A549 (cell line): ENCODE measurements at regions not wholly inside any gene's neighbourhood (a gene's known extent, or its start where the extent isn't known, plus 50 kb on each side); places are given as distances from the start of the nearest gene placed in this dataset.

Experiments used
- ATAC-seq, 2 experiments: fragments of 200-7000 bp in 1 of 2; fragments of >200 bp in 1 of 2; cut with Nextera tagmentation in 1 of 2; cut with Tn5 transposase in 1 of 2; 3 replicates each; pipeline versions ENCODE4 v1.8.0 to v1.9.1; 2018 to 2020; ENCODE audit warnings: mild to moderate bottlenecking in 1 of 2, moderate library complexity in 1 of 2
- CTCF ChIA-PET: fragments of 300-600 bp; sonication (Branson Sonifier 250); formaldehyde crosslinking; extraction: SDS; loops from one replicate; lab custom pipeline; 2021; ENCODE audit warnings: antibody characterized with exemption, inconsistent platforms; lab: Yijun Ruan, JAX
- POLR2A ChIA-PET: fragments of 350-600 bp; formaldehyde crosslinking; extraction: SDS; loops from one replicate; lab custom pipeline; 2021; ENCODE audit warnings: antibody characterized with exemption, inconsistent platforms; lab: Yijun Ruan, JAX
- DNase-seq, 2 experiments: peaks; one replicate each; pipeline versions ENCODE4 v3.0.0 to v3.0.0-alpha.2; 2011 to 2016; ENCODE audit warnings: low read depth in 1 of 2, low spot score in 1 of 2
- FAIRE-seq: peaks from 2 replicates; lab custom pipeline; 2011; peaks lifted over from hg19 to GRCh38; lab: Jason Lieb, UNC
- H3K27ac ChIP-seq, 2 experiments: fragments of >200 bp; sonication (Bioruptor Twin); formaldehyde crosslinking; 3 replicates each; pipeline ENCODE4 v1.5.1; 2016 to 2017
- H3K4me1 ChIP-seq: fragments of >200 bp; sonication (Bioruptor Twin); formaldehyde crosslinking; 3 replicates; pipeline ENCODE4 v1.6.1; 2016
- H3K4me2 ChIP-seq: fragments of >200 bp; sonication (Bioruptor Twin); formaldehyde crosslinking; 3 replicates; pipeline ENCODE4 v1.6.1; 2016
- H3K4me3 ChIP-seq: fragments of >200 bp; sonication (Bioruptor Twin); formaldehyde crosslinking; 3 replicates; pipeline ENCODE4 v1.5.1; 2016
- H3K9me3 ChIP-seq: fragments of >200 bp; sonication (Bioruptor Twin); formaldehyde crosslinking; 3 replicates; pipeline ENCODE4 v1.6.1; 2016
- ATOH8 ChIP-seq: fragments of 250-450 bp; sonication (Bioruptor Pico); IDR thresholded peaks from 2 replicates; pipeline ENCODE4 v1.5.0; 2020; ENCODE audit warnings: low read depth, mild to moderate bottlenecking, moderate library complexity
- BHLHE40 ChIP-seq: IDR thresholded peaks from 2 replicates; pipeline ENCODE4 v1.6.1; 2012; ENCODE audit warnings: low read depth, low read length, inconsistent platforms
- CEBPB ChIP-seq, 2 experiments: fragments of >200 bp in 1 of 2; sonication (Bioruptor Twin) in 1 of 2; formaldehyde crosslinking in 1 of 2; IDR thresholded peaks; 2 replicates each; pipeline ENCODE4 v1.6.1; 2012 to 2016
- CHD2 ChIP-seq: fragments of 150-350 bp; IDR thresholded peaks from 2 replicates; pipeline ENCODE4 v1.6.1; 2014; ENCODE audit warnings: low read length; ENCODE audit not compliant: partially characterized antibody
- EHF ChIP-seq: fragments of 250-450 bp; sonication (Bioruptor Pico); IDR thresholded peaks from 2 replicates; pipeline ENCODE4 v1.5.0; 2020; ENCODE audit warnings: mild to moderate bottlenecking
- GATA3 ChIP-seq: IDR thresholded peaks from 2 replicates; pipeline ENCODE4 v1.6.1; 2012; ENCODE audit warnings: borderline replicate concordance
- HDAC2 ChIP-seq: fragments of 200-600 bp; sonication (generic); IDR thresholded peaks from 2 replicates; pipeline ENCODE4 v1.6.1; 2016
- JUNB ChIP-seq: fragments of >200 bp; sonication (Bioruptor Twin); formaldehyde crosslinking; IDR thresholded peaks from 2 replicates; pipeline ENCODE4 v1.6.1; 2016
- KDM1A ChIP-seq: fragments of 200-600 bp; sonication (generic); IDR thresholded peaks from 2 replicates; pipeline ENCODE4 v1.6.1; 2016; ENCODE audit warnings: low read depth, mild to moderate bottlenecking
- KDM5A ChIP-seq: fragments of 200-600 bp; sonication (generic); IDR thresholded peaks from 2 replicates; pipeline ENCODE4 v1.6.1; 2016; ENCODE audit warnings: antibody characterized with exemption, mild to moderate bottlenecking
- MAZ ChIP-seq: fragments of 150-350 bp; IDR thresholded peaks from 2 replicates; pipeline ENCODE4 v1.6.1; 2014; ENCODE audit warnings: antibody characterized with exemption, low read depth, low read length, borderline replicate concordance
- MYC ChIP-seq: IDR thresholded peaks from 2 replicates; pipeline ENCODE4 v1.6.1; 2012; ENCODE audit warnings: mild to moderate bottlenecking, inconsistent platforms, low read length, improper control_type of control experiment, borderline replicate concordance
- NPAS2 ChIP-seq: fragments of 250-450 bp; sonication (Bioruptor Pico); IDR thresholded peaks from 2 replicates; pipeline ENCODE4 v1.8.0; 2022; ENCODE audit warnings: mild to moderate bottlenecking, moderate library complexity, borderline replicate concordance
- PHF8 ChIP-seq: fragments of 200-600 bp; sonication (generic); IDR thresholded peaks from 2 replicates; pipeline ENCODE4 v1.6.1; 2016; ENCODE audit warnings: low read depth, mild to moderate bottlenecking, antibody characterized with exemption, moderate library complexity, borderline replicate concordance
- POLR2A ChIP-seq: IDR thresholded peaks from 2 replicates; pipeline ENCODE4 v1.6.1; 2012; ENCODE audit warnings: mild to moderate bottlenecking, low read length
- RCOR1 ChIP-seq: fragments of 150-350 bp; IDR thresholded peaks from 2 replicates; pipeline ENCODE4 v1.6.1; 2014; ENCODE audit warnings: antibody characterized with exemption, low read length, low read depth
- SMC3 ChIP-seq: fragments of >200 bp; sonication (Bioruptor Twin); formaldehyde crosslinking; IDR thresholded peaks from 3 replicates; pipeline ENCODE4 v1.6.1; 2018; ENCODE audit warnings: inconsistent platforms
- SREBF2 ChIP-seq: fragments of 450-650 bp; IDR thresholded peaks from 2 replicates; pipeline ENCODE4 v1.6.1; 2014; ENCODE audit warnings: mild to moderate bottlenecking, moderate library complexity
- TFCP2L1 ChIP-seq: fragments of 250-450 bp; sonication (Bioruptor Pico); IDR thresholded peaks from 2 replicates; pipeline ENCODE4 v1.5.0; 2021; ENCODE audit warnings: mild to moderate bottlenecking
- TP53 ChIP-seq: fragments of 250-450 bp; sonication (Bioruptor Pico); IDR thresholded peaks from 2 replicates; pipeline ENCODE4 v1.5.0; 2021; ENCODE audit warnings: mild to moderate bottlenecking, moderate library complexity
- ZC3H11A ChIP-seq: fragments of 450-650 bp; IDR thresholded peaks from 2 replicates; pipeline ENCODE4 v1.6.1; 2014; ENCODE audit warnings: antibody characterized with exemption, mild to moderate bottlenecking
- ZNF302 ChIP-seq: fragments of 250-450 bp; sonication (Bioruptor Pico); IDR thresholded peaks from 2 replicates; pipeline ENCODE4 v1.9.0; 2021; ENCODE audit warnings: inconsistent platforms, mild to moderate bottlenecking, moderate library complexity
- WGBS: methylation state at CpG from one replicate; pipeline ENCODE4 v1.1.6; 2017; ENCODE audit errors: missing lambda C conversion rate; 5-methylcytosine and 5-hydroxymethylcytosine counted together
- TF ChIP-seq, protein P1 (sequence below): IDR thresholded peaks from 2 replicates; pipeline ENCODE4 v1.6.1; 2012; ENCODE audit warnings: low read depth, borderline replicate concordance
- TF ChIP-seq, protein P2 (sequence below): IDR thresholded peaks from 2 replicates; pipeline ENCODE4 v1.6.1; 2012
- TF ChIP-seq, protein P3 (sequence below): fragments of >200 bp; sonication (Bioruptor Twin); formaldehyde crosslinking; IDR thresholded peaks from 3 replicates; pipeline ENCODE4 v1.5.1; 2016

DNA sequence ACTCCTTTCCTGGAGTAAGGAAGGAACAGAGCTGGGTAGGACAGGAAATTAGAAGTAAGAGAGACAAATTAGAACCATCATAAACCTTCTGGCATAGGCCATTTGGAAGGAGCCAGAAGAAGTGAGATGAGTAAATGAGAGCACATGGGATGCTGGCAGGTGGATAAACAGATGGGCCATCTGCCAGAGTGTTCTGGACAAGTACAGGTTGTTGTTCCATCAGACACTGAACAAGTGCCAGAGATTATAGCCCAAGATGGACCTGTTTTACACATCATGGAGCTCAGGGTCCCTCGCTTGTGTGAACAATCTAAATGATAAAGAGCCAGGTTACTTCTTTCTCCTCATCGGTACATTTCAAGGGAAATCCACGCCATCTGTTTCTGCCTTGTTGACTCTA lies 200.3 kb downstream of the HHIPL2 start (continued):
- TF ChIP-seq TP53 (CRISPR knock-in tag) (no peak), POLR2A (no peak), ZC3H11A (no peak)

GRCh38 chr1:222346955-222347354 lies 200.9 kb downstream of the HHIPL2 start:
- ATAC-seq (no peak), FAIRE-seq (no peak), DNase-seq (no peak)
- H3K9me3 ChIP-seq = no peaks in the 10 kb centered on the region
- WGBS = 66% methylated on average over 4 of the region's 4 CpGs
- POLR2A ChIA-PET = no interaction called here
- H3K4me1 ChIP-seq = no peaks in the 10 kb centered on the region
- H3K27ac ChIP-seq = no peak overlapping the region
- no peak overlapping the region for H3K4me2 ChIP-seq
- H3K4me3 ChIP-seq = no peak overlapping the region
- TF ChIP-seq CHD2 = no peak
- TF ChIP-seq, all 56 proteins: peak for 0
- CTCF ChIA-PET = no interaction called here

- 26% methylated on average over 7 of the region's 7 CpGs for WGBS
- TF ChIP-seq ATOH8 (no peak), KDM1A (no peak), KDM5A (no peak), TFCP2L1 (CRISPR knock-in tag) (no peak), CEBPB (IDR thresholded peaks at IDR 0.05) (no peak), MAZ (no peak), SREBF2 (no peak), BHLHE40 (no peak), ZNF302 (no peak), EHF (no peak), MYC (no peak), HDAC2 (no peak), NPAS2 (CRISPR knock-in tag) (no peak), JUNB (no peak), PHF8 (no peak), GATA3 (no peak), RCOR1 (no peak), CHD2 (no peak)
- TF ChIP-seq, protein P1, sequence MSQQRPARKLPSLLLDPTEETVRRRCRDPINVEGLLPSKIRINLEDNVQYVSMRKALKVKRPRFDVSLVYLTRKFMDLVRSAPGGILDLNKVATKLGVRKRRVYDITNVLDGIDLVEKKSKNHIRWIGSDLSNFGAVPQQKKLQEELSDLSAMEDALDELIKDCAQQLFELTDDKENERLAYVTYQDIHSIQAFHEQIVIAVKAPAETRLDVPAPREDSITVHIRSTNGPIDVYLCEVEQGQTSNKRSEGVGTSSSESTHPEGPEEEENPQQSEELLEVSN = no peak
- TF ChIP-seq, protein P2, sequence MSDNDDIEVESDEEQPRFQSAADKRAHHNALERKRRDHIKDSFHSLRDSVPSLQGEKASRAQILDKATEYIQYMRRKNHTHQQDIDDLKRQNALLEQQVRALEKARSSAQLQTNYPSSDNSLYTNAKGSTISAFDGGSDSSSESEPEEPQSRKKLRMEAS = no peak
- ChIA-PET POLR2A (no interaction called here), CTCF (no interaction called here)
- DNase-seq = no peak
- Histone ChIP-seq H3K4me3 (no peak overlapping the region), H3K27ac (no peak overlapping the region), H3K4me2 (no peak overlapping the region), H3K9me3 (no peaks in the 10 kb centered on the region), H3K4me1 (no peaks in the 10 kb centered on the region)
- ATAC-seq = no peak
- FAIRE-seq = no peak
Measured at GRCh38 chr1:222339376-222339947, 208.4 kb downstream of the HHIPL2 start.

DNA sequence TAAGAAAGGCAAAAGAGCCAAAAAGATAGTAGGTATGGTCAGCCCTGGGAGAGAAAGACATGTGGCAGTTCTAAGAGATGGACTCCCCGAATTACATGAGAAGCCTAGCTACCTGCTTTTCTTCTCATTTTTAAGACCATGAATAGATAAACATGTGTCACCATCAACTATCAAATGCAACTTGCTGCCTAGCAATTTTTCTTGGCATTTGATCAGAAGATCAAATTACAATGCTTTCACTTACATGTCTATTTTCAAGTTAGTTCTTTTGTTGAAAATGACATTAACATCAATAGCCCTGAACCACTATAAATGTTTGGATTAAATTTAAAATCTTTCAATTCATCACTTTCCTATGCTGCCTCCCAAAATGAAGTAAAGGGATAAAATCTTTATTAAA lies 212.3 kb downstream of the HHIPL2 start:
- FAIRE-seq (no peak), ATAC-seq (no peak), DNase-seq (no peak)
- Histone ChIP-seq H3K4me1 (no peaks in the 10 kb centered on the region), H3K4me3 (no peak overlapping the region), H3K9me3 (no peaks in the 10 kb centered on the region), H3K27ac (no peak overlapping the region), H3K4me2 (no peak overlapping the region)
- ChIA-PET CTCF (no interaction called here), POLR2A (no interaction called here)
- TF ChIP-seq SMC3 (no peak), ATOH8 (no peak)
- TF ChIP-seq, protein P3, sequence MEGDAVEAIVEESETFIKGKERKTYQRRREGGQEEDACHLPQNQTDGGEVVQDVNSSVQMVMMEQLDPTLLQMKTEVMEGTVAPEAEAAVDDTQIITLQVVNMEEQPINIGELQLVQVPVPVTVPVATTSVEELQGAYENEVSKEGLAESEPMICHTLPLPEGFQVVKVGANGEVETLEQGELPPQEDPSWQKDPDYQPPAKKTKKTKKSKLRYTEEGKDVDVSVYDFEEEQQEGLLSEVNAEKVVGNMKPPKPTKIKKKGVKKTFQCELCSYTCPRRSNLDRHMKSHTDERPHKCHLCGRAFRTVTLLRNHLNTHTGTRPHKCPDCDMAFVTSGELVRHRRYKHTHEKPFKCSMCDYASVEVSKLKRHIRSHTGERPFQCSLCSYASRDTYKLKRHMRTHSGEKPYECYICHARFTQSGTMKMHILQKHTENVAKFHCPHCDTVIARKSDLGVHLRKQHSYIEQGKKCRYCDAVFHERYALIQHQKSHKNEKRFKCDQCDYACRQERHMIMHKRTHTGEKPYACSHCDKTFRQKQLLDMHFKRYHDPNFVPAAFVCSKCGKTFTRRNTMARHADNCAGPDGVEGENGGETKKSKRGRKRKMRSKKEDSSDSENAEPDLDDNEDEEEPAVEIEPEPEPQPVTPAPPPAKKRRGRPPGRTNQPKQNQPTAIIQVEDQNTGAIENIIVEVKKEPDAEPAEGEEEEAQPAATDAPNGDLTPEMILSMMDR = no peak
- WGBS = 0% methylated on average over 1 of the region's 1 CpG
